ENCODE measurements at regions not wholly inside any gene's neighbourhood (a gene's known extent, or its start where the extent isn't known, plus 50 kb on each side); places are given as distances from the start of the nearest gene placed in this dataset.

DNA sequence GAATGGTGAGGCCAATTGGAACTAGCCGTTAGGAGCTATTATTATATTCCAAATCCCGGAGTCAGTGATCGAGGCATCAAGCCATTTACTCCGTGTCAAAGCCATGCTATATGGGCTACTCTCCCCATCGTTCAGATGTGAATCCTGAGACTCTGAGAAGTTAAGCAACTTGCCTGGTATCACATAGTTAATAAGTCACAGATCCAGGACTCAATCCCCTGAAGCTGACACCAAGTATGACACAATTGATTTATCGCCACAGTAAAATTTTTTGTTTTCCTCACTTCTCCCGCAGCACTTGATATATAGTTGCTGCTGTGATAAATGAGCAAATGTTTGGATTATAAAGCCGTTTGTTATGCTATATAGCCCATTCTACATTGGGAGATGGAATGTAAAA lies 50.8 kb upstream of the TSHZ2 start:
- no peak for DNase-seq (ENCODE audit: low spot score)

DNA sequence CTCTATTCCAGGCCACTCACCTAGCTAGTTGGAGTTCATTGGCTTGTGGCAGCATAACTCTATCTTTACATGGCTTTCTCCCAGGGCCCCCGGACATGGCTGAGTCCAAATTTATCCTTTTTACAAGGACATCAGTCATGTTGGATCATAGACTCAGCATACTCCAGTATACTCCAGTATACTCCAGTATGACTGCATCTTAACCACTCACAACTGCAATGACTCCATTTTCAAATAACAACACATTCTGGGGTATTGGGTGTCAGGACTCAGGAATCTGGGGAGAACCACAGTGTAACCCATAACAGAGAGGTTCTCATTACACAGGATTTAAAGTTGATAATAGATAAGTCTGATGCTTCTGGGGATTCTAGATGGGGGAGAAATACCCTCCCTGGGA lies 53.8 kb upstream of the TSHZ2 start:
- DNase-seq (ENCODE audit: low spot score), result no peak

DNA sequence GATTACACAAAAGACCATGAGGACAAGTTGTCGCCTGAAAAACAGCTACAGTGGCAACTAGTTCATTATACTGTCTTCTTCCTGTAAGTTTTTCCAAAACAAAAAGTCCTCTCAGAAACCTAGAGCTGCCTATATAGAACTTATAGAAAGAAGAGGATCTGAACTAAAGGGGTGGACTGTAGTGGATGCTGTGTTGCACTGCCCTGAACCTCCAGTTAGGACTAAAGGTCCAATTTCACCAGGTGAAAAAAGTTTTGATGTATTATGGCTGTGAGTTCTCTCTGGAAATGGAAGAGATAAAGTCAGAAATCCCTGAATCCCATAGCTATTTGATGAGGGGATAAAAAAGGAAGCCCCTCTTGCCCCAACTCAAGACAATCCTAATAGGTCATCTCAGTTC lies 56.6 kb upstream of the TSHZ2 start:
- no peak for DNase-seq (ENCODE audit: low spot score)

DNA sequence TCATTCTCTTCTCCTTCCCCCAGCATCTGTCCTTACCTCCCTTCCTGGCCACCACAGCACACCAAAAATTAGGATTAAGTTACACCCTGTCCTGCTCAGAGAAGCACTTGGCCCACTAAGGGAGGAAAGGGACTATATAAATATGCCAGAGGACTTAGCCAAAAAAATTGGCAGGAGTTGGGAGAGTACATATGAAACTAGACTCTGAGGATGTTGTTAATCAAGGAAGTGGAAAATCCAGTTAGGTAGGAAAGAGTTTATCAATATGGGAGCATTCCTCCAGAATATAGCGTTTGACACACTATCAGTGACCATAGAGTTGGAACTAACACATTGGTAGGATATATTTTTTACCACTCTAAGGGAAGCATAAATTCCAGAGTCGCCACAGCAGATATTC lies 57.3 kb upstream of the TSHZ2 start:
- no peak for DNase-seq (ENCODE audit: low spot score)

DNA sequence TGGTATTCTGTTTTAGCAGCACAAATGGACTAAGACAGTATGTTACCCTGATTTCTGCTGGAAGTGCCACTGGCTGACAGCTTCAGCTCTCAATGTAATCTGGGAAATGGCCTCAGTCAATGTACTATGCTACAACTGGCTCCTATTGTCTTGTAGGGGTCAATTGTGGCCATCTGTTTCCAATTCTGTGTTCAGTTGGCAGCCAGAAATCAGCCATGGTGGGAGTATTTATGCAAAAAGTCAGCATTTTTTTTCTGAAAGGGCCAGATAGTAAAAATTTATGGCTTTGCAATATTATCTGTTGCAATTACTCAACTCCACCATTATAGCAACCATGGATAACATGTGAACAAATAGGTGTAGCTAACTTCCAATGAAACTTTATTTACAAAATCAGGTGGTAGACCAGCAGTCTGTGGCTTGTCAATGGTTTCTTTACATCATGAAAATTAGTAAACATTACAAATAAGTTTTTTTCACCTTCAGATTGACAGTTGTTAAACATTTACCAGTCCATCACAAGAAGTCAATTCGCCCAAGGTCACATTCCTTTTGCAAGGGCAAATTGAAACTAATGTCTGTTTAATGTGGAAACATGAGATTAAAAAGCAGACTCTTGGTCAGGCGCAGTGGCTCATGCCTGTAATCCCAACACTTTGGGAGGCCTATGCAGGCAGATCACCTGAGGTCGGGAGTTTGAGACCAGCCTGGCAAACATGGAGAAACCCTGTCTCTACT lies 58.3 kb upstream of the TSHZ2 start:
- DNase-seq (ENCODE audit: low spot score), result no peak

DNA sequence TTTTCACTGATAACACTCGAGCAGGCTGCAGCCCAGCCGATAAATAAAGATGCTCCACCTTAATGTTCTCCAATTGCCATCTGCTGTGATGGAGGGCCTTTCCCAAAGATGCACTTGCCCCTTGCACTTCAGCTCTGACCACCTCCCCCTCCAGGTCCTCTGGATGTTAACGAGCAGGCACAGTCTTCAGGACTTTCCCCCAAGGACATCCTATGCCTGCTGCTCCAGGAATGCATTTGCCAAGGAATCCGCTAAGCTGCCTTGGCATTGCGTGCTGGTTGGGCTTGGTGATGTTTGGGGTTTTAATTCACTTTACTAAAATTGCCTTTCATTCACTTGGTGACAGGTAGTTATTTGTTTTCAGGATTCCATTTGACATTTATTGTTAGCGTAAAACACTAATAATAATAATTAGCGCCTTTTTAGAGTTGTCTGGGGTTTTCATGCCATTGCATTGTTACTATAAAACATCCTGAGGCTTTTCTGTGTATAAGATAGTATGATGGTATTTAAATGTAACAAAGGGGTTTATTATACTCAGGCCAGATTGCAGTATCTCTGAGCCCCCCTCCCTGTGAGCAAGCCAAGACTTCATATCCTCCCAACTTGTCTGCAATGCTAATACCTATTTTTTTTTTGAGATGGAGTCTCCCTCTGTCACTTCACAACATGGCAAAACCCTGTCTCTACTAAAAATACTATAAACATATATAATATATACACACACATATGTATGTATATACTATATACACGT lies 66.7 kb upstream of the TSHZ2 start:
- DNase-seq (ENCODE audit: low spot score), result no peak

DNA sequence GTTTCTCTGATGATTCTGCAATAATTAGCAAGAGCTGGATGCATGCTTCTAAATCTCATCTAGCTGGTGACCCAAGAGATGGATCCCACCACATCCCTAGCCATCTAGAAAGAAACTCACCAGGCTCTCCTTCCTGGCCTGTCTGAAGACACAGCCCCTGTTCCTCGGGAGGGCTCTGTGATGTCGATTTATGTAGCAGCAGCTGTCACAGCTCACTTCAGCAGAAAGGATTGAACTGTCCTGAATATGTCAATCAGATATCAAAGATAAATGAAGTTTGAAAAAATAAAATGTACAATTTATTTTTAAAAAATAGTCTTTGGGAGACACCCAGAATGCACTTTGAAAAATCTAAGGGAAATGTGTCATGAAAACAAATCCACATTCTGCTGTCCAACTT lies 67.3 kb upstream of the TSHZ2 start:
- no peak for DNase-seq (ENCODE audit: low spot score)

DNA sequence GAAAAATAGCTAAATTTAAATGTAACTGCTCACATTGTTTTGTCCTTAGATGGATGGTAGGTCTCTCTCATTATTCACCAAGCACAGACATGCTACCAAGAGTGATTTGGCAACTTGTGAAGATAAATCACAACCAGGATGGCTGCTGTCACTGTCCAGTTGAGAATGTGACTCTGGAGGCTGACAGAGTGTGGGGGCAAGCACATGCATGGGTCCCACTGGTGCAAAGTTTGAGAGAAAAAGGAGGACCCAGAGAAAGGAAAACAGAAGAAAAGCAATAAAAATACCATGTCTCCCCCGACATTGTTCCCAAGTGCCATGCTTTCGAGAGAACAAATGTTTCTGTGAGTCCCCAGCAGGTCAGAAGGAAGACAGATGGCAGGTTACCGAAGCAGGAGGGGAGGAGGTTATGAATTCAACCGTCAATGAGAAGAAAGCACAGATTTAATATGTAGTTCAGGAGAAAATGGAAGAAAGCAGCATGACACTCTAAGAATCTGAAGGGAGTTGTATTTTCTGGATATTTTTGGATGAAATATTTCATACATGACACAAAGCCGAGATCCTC lies 73.0 kb upstream of the TSHZ2 start:
- no peak for DNase-seq (ENCODE audit: low spot score)

DNA sequence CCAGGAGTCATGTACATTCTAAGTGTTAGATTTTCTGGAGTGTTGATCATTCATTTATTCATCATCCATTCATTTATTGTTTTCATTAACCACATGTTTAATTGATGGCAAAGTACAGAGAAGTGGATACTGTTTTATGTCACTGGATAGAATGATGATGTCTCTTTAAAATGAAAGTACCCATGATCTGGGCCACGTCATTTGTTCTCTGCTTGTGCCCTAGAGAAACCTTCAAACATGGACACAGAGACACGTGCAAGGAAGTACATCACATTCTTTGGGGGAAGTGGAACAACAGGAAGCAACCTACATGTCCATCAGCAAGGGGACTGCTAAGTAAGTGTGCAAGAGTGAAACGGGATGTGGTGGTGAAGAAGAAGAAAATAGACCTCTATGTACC lies 75.8 kb upstream of the TSHZ2 start:
- no peak for DNase-seq (ENCODE audit: low spot score)

DNA sequence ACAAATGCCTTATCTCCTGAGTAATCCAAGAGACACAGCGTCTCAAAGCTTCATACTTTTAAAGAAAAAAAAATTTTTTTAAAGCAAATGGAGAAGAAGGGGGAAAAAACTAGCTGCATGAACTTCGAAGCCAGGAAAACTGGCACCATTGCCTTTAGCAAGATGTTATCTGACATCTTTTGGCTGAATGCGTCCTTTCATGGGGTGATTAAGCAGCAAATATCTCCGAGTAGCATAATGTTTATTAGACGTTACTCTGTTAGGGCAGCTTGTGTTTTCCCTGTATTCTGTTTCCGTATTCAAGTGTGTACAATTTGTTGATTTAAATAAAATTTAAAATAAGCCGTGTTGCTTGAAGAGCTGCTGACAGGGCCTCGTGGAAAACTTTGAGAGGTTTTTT lies 76.5 kb upstream of the TSHZ2 start:
- no peak for DNase-seq (ENCODE audit: low spot score)

DNA sequence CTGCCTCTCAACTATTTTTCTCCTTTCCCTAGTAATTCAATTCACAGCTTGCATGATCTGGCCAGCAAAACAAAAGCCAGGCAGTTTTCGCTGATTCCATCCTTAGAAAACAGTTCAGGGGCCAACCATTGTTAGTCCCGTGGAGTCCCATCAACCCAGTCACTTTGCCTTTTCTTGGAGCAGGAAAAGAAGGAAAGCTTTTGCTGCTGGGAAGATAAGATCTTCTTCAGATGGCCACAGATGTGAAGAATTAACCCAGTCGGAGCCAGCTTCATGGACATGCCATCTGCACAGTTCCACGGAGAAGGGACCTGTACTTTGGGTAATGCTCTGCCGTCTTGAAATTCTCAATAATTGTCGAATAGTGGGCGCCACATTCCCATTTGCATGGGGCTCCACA lies 76.9 kb upstream of the TSHZ2 start:
- no peak for DNase-seq (ENCODE audit: low spot score)

DNA sequence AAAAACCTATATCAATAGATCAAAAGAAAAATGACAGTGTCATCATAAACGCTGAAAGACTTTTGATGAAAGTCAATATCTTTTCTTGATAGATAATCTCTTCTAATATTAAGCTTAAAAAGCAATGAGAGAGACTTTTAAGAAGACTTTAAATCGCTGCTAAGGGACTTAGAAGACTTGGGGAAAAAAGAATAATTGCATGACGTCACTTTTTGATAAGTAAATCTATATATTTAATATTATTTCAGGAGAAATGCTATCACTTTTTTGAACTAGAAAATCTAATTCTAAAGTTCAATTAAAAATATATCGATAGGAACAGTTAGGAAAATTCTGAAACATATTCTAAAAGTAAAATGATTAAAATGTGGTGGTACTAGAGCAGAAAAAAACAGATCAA lies 78.7 kb upstream of the TSHZ2 start:
- DNase-seq (ENCODE audit: low spot score), result no peak

DNA sequence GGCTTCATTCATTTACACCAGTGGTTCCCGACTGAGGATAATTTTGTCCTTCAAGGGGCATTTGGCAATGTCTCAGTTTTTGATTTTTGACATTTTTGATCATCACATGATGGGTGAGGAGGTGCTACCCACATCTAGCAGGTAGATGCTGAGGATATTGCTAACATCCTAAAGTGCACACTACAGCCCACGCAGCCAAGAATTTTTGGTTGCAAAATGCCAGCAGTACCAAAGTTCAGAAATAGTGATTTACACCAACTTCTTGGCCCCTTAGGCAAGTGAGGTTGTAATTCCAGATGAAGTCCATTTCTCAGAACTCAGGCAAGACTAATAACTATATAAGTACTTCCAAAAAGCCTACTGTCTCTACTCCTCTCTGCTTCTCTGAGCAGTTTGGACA lies 80.1 kb upstream of the TSHZ2 start:
- no peak for DNase-seq (ENCODE audit: low spot score)

DNA sequence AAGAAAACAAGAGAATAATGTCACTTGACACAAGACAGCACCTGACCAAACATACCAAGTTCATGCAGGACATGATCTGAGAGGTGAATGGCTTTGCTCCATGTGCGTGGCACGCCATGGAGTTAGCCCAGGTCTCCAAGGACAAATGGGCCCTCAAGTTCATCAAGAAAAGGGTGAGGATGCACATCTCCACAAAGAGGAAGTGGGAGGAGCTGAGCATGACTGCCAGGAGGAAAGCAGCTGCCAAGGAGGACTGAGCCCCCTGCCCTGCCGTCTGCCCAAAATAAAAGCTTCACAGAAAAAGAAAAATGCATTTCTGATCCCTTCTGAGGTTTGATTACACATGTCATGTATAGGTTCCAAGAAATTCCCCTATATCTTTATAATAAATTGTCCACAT lies 82.0 kb upstream of the TSHZ2 start:
- no peak for DNase-seq (ENCODE audit: low spot score)

DNA sequence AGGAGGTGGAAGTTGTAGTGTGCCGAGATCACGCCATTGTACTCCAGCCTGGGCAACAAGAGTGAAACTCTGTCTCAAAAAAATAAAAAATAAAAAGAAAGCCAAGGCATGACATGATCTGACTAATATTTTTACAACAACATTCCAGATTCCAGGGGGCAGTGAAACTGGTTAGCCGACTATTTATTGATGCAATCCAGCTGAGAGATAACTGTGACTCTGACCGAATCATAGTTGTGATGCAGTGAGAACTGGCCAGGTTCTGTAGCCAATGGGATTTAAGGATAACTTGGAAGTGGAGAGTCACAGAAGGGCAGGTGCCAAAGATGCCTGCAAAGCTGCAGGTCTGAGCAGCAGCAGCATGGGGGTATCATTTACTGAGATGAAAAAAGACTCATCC lies 82.9 kb upstream of the TSHZ2 start:
- DNase-seq (ENCODE audit: low spot score), result no peak

DNA sequence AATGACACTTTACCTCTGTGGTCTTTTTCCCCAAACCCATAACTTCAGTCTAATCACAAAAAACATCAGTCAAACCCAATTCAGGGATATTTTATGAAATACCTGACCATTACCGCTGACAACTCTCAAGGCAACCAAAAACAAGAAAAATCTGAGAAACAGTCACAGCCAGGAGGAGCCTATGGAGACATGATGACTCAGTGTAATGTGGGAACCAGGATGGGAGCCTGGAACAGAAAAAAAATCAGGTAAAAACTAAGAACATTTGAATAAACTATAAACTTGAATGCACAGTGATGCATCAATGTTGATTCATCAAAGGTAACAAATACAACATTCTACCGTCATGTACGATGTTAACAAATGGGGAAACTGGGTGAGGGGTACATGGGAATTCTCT lies 84.1 kb upstream of the TSHZ2 start:
- DNase-seq (ENCODE audit: low spot score), result no peak

DNA sequence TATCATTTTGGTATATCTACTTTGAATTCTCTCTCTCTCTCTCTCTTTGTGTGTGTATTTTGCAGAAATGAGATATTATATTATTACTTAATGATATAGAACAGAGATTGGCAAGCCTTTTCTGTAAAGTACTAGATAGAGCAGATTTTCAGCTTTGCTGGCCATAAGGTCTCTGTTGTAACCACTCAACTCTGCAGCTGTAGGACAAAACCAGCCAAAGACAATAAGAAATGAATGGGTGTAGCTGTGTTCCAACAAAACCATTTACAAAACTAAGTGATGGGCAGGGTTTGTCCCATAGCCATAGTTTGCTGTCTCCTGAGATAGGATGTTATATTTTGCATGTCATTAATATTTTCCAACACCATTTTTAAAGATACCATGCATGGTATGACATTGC lies 91.2 kb upstream of the TSHZ2 start:
- no peak for DNase-seq (ENCODE audit: low spot score)

DNA sequence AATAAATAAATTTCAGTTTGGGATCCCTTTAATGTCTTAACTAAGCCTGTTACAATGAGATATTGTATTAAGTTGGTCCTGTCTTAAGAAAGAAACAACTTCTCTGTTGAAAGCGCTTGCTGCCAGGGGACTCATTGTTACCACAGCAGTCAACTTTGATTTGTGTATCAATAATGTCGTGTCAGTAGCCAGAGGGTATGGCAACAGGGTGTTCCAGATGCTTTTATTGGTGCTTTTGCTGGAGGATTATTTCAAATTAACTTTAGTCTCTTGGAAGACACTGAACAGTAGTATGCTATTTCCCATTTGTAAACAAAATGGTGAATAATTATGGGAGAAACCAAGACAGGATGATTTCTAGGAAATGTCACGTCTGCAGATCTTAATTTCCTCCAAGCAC lies 91.9 kb upstream of the TSHZ2 start:
- no peak for DNase-seq (ENCODE audit: low spot score)

DNA sequence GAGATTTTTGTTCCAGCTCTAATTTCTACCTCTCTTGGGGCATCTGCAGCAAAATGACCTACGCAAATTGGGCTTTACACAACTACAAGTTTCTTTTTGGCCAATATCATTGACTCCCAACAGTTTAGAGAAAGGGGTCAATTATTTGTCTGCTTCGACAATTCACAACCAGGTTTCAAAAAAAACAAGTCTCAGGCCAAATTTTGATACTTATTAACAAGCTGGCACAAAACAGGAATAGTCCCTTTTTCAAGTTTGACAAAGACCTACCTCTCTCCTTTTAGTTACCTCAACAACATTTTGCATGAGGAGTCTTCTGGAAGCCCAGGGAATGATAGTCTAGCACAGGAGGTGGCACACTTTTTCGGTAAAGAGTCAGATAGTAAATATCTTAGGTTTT lies 97.9 kb upstream of the TSHZ2 start:
- no peak for DNase-seq (ENCODE audit: low spot score)

DNA sequence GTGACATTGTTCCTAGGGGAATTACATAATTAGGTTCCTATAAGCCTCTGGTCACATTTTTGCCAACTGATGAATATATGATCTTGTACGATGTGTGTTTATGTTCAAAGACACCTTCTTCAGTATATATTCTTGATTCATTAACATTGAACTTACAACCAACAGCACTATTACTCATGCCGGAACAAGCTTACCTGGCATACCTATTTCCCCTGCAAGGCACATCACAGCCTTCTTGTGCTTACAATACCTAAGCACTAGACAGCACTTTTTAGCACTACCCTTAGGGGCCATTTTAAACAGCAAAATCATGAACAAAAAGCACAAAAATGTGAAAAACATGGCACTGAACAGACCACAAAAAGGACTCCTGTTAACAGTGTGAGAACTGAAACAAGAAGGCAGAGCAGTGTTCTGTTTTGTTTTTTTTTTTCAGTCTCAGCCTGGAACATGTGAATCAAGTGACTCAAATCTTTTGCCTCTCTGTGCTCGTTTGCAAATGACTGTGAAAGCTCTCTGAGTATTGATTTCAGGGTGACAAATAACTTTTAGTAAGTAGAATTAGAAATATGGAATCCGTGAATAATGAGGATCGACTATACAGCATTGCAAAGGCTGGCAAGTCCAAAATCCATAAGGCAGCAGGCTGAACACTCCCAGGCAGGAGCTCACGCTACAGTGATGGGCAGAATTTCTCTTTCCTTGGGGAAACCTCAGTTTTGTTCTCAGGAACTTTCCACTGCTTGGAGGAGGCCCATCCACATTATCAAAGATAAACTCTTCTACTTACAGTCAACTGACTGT lies 102.3 kb upstream of the TSHZ2 start:
- no peak for DNase-seq (ENCODE audit: low spot score)

DNA sequence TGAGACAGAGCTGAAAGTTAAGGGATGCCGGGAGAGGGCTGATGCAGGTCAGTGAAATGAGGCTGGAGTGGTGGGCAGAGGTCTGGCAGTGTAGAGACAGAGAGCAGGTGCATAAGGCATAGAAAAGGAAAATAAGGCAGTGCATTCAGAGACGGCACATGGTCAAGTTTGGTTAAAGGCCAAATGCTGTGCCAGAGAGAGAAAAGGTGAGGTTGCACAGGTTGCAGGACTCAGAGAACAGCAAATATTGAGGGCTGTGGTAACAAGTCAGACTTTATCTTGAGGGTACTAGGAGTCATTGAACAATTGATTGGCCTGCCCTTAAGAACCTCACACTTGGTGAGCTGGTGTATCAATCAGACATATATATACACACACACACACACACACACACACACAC lies 102.9 kb upstream of the TSHZ2 start:
- no peak for DNase-seq (ENCODE audit: low spot score)

DNA sequence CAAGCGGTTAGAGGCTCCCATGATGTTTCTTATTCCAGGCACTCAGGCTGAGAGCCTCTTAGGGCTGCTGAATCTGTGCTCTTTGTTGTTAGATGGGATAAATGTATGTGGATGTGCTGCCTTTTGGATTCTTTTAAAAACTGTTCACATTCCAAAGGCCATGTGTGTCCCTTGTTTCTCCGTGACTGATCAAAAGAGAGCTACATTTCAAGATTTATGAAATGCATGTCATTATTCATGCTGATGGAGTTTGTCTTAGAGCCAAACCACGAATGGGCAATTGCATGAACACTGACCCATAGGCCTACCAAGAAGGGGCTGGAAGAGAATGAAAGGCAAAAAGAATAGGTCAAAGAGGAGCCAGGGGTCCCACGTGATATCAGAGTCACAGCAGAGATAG lies 104.9 kb upstream of the TSHZ2 start:
- DNase-seq (ENCODE audit: low spot score), result no peak
